ENCODE measurements at regions not wholly inside any gene's neighbourhood (a gene's known extent, or its start where the extent isn't known, plus 50 kb on each side); places are given as distances from the start of the nearest gene placed in this dataset.

DNA sequence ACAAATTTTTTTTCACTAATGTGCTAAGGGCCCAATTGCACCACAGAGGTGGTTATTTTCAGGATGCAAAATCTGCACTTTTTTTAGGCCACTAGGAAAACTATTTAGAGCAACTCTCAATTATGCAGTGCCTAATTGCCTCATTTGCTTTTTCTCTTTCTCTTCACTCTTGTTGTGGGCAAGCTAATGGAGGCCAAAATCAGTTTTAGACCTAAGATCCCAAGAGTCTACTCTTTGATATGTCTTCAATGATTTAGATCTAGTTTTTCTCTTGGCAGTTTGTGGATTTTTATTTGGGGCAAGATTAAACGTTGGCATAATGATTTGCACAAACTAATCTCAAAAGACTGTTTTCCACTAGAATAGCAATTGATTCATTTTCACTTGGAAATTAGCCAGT lies 1996.9 kb downstream of the LRRC4C start:
- no peaks in the 10 kb centered on the region for H3K36me3 ChIP-seq (ENCODE audit: control insufficient read depth, insufficient read depth, low read length)
- H3K9ac ChIP-seq = no peak overlapping the region

DNA sequence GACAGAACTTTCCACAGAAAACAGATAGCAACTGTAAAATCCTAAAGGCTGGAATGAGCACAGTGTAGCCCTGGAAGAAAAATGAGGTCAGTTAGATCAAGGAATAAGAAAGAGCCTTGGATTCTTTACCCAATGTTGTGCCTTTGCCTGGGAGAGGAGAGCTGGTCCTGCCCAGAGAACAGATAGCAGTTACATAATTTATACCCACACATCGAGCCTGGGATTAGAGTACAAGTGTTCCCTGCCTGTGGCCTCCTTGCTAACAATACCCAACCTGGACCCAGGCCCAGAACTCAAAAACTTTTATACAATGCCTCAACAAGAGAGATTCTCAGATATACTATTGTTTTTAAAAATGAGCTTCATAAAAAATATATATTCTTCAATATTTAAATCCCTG lies 1998.4 kb downstream of the LRRC4C start:
- Histone ChIP-seq H3K27ac (no peak overlapping the region), H3K4me1 (no peaks in the 10 kb centered on the region), H3K9me3 (ENCODE audit: control insufficient read depth, low read length) (no peaks in the 10 kb centered on the region), H3K4me2 (ENCODE audit: low read length) (no peak overlapping the region), H3K27me3 (ENCODE audit: control insufficient read depth, insufficient read depth, low read length) (no peaks in the 10 kb centered on the region), H3K4me3 (ENCODE audit: low read depth, low read length) (no peak overlapping the region), H3K36me3 (ENCODE audit: control insufficient read depth, insufficient read depth, low read length) (no peaks in the 10 kb centered on the region), H2AFZ (no peak overlapping the region), H3K9ac (no peak overlapping the region), H3K79me2 (no peaks in the 10 kb centered on the region)
- TF ChIP-seq, protein P1, sequence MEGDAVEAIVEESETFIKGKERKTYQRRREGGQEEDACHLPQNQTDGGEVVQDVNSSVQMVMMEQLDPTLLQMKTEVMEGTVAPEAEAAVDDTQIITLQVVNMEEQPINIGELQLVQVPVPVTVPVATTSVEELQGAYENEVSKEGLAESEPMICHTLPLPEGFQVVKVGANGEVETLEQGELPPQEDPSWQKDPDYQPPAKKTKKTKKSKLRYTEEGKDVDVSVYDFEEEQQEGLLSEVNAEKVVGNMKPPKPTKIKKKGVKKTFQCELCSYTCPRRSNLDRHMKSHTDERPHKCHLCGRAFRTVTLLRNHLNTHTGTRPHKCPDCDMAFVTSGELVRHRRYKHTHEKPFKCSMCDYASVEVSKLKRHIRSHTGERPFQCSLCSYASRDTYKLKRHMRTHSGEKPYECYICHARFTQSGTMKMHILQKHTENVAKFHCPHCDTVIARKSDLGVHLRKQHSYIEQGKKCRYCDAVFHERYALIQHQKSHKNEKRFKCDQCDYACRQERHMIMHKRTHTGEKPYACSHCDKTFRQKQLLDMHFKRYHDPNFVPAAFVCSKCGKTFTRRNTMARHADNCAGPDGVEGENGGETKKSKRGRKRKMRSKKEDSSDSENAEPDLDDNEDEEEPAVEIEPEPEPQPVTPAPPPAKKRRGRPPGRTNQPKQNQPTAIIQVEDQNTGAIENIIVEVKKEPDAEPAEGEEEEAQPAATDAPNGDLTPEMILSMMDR (IDR thresholded peaks at IDR 0.05) = no peak

More for the DNA sequence above, 1996.9 kb downstream of the LRRC4C start:
- no peaks in the 10 kb centered on the region for H3K4me1 ChIP-seq
- H2AFZ ChIP-seq = no peak overlapping the region
- H3K4me3 ChIP-seq (ENCODE audit: low read depth, low read length) = no peak overlapping the region
- H3K4me2 ChIP-seq (ENCODE audit: low read length) = no peak overlapping the region
- no peaks in the 10 kb centered on the region for H3K27me3 ChIP-seq (ENCODE audit: control insufficient read depth, insufficient read depth, low read length)
- no peak overlapping the region for H3K27ac ChIP-seq
- H3K79me2 ChIP-seq = no peaks in the 10 kb centered on the region
- H3K9me3 ChIP-seq (ENCODE audit: control insufficient read depth, low read length) = no peaks in the 10 kb centered on the region
- TF ChIP-seq, protein P1 (IDR thresholded peaks at IDR 0.05) = no peak

DNA sequence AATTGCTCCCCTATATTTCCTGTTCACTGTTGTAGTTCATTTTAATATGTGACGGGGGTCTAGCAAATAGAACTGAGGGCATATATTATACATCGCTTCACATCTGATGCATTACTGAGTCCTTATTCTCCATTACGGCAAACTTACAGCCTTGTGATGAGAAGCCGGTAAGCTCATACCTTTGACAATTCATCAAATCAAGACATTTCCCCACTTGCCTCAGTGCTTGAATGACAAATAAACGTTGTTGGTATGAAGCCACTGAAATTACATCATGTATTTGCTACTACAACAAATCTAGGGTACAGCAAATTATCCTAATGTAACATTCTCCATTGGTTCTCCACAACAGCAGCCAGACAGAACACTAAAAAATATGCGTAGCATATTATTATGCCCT lies 1999.8 kb downstream of the LRRC4C start:
- Histone ChIP-seq H3K4me1 (no peaks in the 10 kb centered on the region), H3K36me3 (ENCODE audit: control insufficient read depth, insufficient read depth, low read length) (no peaks in the 10 kb centered on the region), H3K27ac (no peak overlapping the region), H3K4me2 (ENCODE audit: low read length) (no peak overlapping the region), H2AFZ (no peak overlapping the region), H3K4me3 (ENCODE audit: low read depth, low read length) (no peak overlapping the region), H3K9me3 (ENCODE audit: control insufficient read depth, low read length) (no peaks in the 10 kb centered on the region), H3K9ac (no peak overlapping the region), H3K79me2 (no peaks in the 10 kb centered on the region), H3K27me3 (ENCODE audit: control insufficient read depth, insufficient read depth, low read length) (no peaks in the 10 kb centered on the region)
- TF ChIP-seq, protein P1 (IDR thresholded peaks at IDR 0.05) = no peak

DNA sequence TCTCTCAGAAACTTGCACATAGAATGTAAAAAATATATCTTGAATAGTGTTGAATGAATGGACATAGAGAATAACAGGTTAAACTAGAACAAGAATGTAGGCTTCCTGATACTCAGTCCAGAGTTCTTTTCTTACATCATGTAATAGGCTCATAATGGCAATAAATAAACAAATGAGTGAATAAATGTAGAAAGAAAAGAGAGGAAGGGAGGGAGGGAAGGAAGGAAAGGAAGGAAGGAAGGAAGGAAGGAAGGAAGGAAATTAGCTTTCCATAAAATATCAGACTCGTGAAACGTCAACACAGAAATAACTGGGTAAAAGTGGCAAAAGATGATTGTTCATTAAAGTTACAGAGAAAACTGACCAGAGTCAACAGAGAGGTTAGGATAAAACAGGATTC lies 2001.0 kb downstream of the LRRC4C start:
- H3K4me3 ChIP-seq (ENCODE audit: low read depth, low read length) = no peak overlapping the region
- no peak overlapping the region for H3K9ac ChIP-seq
- no peak overlapping the region for H3K27ac ChIP-seq
- no peaks in the 10 kb centered on the region for H3K4me1 ChIP-seq
- H3K36me3 ChIP-seq (ENCODE audit: control insufficient read depth, insufficient read depth, low read length) = no peaks in the 10 kb centered on the region
- H3K27me3 ChIP-seq (ENCODE audit: control insufficient read depth, insufficient read depth, low read length) = no peaks in the 10 kb centered on the region
- no peak overlapping the region for H3K4me2 ChIP-seq (ENCODE audit: low read length)
- TF ChIP-seq, protein P1 (IDR thresholded peaks at IDR 0.05) = no peak
- no peak overlapping the region for H2AFZ ChIP-seq
- H3K79me2 ChIP-seq = no peaks in the 10 kb centered on the region
- no peaks in the 10 kb centered on the region for H3K9me3 ChIP-seq (ENCODE audit: control insufficient read depth, low read length)

DNA sequence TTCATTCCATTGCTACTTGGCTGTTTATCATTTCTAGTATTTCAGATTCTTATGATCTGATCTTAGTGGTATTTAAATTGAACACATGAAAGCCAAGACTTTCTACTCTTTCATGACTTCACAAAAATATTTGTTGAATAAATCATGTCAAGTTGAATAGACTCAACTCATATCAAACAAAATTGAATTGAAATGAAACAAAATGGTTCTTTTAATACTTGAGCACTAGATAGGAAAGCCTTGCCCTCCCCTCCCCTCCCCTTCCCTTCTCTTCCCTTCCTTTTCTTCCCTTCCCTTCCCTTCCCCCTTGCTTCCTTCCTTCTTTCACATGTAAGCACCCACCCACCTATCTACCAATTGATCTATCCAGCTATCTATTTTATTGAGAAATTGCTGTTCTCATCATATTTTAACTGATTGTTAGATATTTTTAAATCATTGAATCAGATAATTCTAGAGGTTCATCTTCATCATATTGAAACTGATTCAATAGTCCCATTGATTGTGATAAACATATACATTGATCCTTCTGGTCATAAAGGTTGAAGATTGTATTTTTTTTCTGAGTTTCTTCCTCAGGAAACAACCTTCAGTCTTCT lies 2015.9 kb downstream of the LRRC4C start:
- Histone ChIP-seq H3K4me1 (no peaks in the 10 kb centered on the region), H3K27me3 (ENCODE audit: control insufficient read depth, insufficient read depth, low read length) (no peaks in the 10 kb centered on the region), H2AFZ (no peak overlapping the region), H3K4me3 (ENCODE audit: low read depth, low read length) (no peak overlapping the region), H3K4me2 (ENCODE audit: low read length) (no peak overlapping the region), H3K79me2 (no peaks in the 10 kb centered on the region), H3K9ac (no peak overlapping the region), H3K27ac (no peak overlapping the region), H3K36me3 (ENCODE audit: control insufficient read depth, insufficient read depth, low read length) (no peaks in the 10 kb centered on the region), H3K9me3 (ENCODE audit: control insufficient read depth, low read length) (no peaks in the 10 kb centered on the region)
- TF ChIP-seq, protein P1 (IDR thresholded peaks at IDR 0.05) = no peak
